ENCODE measurements at regions not wholly inside any gene's neighbourhood (a gene's known extent, or its start where the extent isn't known, plus 50 kb on each side); places are given as distances from the start of the nearest gene placed in this dataset.
A peak's percentile ranks its signal among the peaks of the same experiment; 100 is the strongest.

GRCh38 chr7:110095372-110096052 lies 995.4 kb upstream of the LRRN3 start:
- H3K4me3 ChIP-seq (ENCODE audit: low read length): no peak overlapping the region
- no peak overlapping the region for H4K8ac ChIP-seq (ENCODE audit: low read depth, low read length)
- H2BK120ac ChIP-seq (ENCODE audit: low read depth, low read length): no peak overlapping the region
- no peak overlapping the region for H3K56ac ChIP-seq (ENCODE audit: low read length)
- H3K9ac ChIP-seq (ENCODE audit: low read length): no peak overlapping the region
- no peaks in the 10 kb centered on the region for H3K79me2 ChIP-seq (ENCODE audit: control insufficient read depth, insufficient read depth, low read length)
- H4K5ac ChIP-seq (ENCODE audit: low read length): no peak overlapping the region
- H3K4me1 ChIP-seq (ENCODE audit: control insufficient read depth, low read depth, low read length): no peaks in the 10 kb centered on the region
- H3K27ac ChIP-seq (ENCODE audit: low read depth, low read length): no peak overlapping the region
- no peaks in the 10 kb centered on the region for H3K79me1 ChIP-seq (ENCODE audit: low read length)
- no peak for DNase-seq
- no peaks in the 10 kb centered on the region for H3K36me3 ChIP-seq (ENCODE audit: control insufficient read depth, insufficient read depth, low read length)
- WGBS (ENCODE audit: extremely low coverage, insufficient coverage, low lambda C conversion rate): no CpG with 5 or more reads among the region's 1 CpG
- H2AK5ac ChIP-seq (ENCODE audit: low read length): no peak overlapping the region
- no peaks in the 10 kb centered on the region for H3K27me3 ChIP-seq (ENCODE audit: insufficient read depth, low read length, poor library complexity)
- H3K4ac ChIP-seq (ENCODE audit: low read depth, low read length): no peak overlapping the region
- H3K4me2 ChIP-seq (ENCODE audit: low read length): no peak overlapping the region
- no peak overlapping the region for H3K18ac ChIP-seq (ENCODE audit: low read length)
- no peak overlapping the region for H2BK5ac ChIP-seq (ENCODE audit: low read length)
- no peak overlapping the region for H2BK15ac ChIP-seq (replicated peaks; ENCODE audit: low read depth)
- H3K23ac ChIP-seq (ENCODE audit: low read length): no peak overlapping the region

- no peak overlapping the region for H3K4me3 ChIP-seq (ENCODE audit: low read length)
- H3K4ac ChIP-seq (ENCODE audit: low read depth, low read length): no peak overlapping the region
- no peak overlapping the region for H3K27ac ChIP-seq (ENCODE audit: low read depth, low read length)
- H3K36me3 ChIP-seq (ENCODE audit: control insufficient read depth, insufficient read depth, low read length): no peaks in the 10 kb centered on the region
- no peak overlapping the region for H2BK15ac ChIP-seq (replicated peaks; ENCODE audit: low read depth)
- no peaks in the 10 kb centered on the region for H3K4me1 ChIP-seq (ENCODE audit: control insufficient read depth, low read depth, low read length)
- no CpG with 5 or more reads among the region's 5 CpGs for WGBS (ENCODE audit: extremely low coverage, insufficient coverage, low lambda C conversion rate)
- H3K23ac ChIP-seq (ENCODE audit: low read length): no peak overlapping the region
- H4K8ac ChIP-seq (ENCODE audit: low read depth, low read length): no peak overlapping the region
- no peak for DNase-seq
- no peak overlapping the region for H3K9ac ChIP-seq (ENCODE audit: low read length)
- H3K56ac ChIP-seq (ENCODE audit: low read length): no peak overlapping the region
- H2AK5ac ChIP-seq (ENCODE audit: low read length): no peak overlapping the region
- no peak overlapping the region for H4K5ac ChIP-seq (ENCODE audit: low read length)
- H2BK5ac ChIP-seq (ENCODE audit: low read length): no peak overlapping the region
- no peaks in the 10 kb centered on the region for H3K27me3 ChIP-seq (ENCODE audit: insufficient read depth, low read length, poor library complexity)
- no peaks in the 10 kb centered on the region for H3K79me2 ChIP-seq (ENCODE audit: control insufficient read depth, insufficient read depth, low read length)
- H3K18ac ChIP-seq (ENCODE audit: low read length): no peak overlapping the region
- no peak overlapping the region for H3K4me2 ChIP-seq (ENCODE audit: low read length)
- no peak overlapping the region for H2BK120ac ChIP-seq (ENCODE audit: low read depth, low read length)
- no peaks in the 10 kb centered on the region for H3K79me1 ChIP-seq (ENCODE audit: low read length)
Measured at GRCh38 chr7:110104243-110104642, 986.7 kb upstream of the LRRN3 start.

DNA sequence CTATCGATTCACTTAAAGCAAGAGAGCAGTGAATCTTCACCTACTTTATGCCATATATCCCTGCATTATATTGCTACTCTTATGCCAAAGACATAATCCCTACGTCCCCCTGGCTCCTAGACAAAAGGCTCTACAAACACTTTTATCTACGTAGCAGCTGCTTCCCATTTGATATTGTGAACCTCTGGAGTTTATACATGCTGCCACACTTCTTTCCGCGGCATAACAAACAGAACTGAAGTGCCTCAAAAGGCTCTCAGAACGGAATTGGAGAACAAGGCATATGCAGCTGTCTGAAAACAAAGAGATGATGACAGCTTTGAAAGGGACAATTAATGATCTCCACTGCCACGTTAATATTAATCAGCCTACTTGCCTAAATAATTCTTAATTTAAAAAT lies 985.6 kb upstream of the LRRN3 start:
- DNase-seq: no peak
- H3K27ac ChIP-seq (ENCODE audit: low read depth, low read length): no peak overlapping the region
- H2BK120ac ChIP-seq (ENCODE audit: low read depth, low read length): no peak overlapping the region
- H3K4ac ChIP-seq (ENCODE audit: low read depth, low read length): no peak overlapping the region
- H3K27me3 ChIP-seq (ENCODE audit: insufficient read depth, low read length, poor library complexity): no peaks in the 10 kb centered on the region
- no peaks in the 10 kb centered on the region for H3K4me1 ChIP-seq (ENCODE audit: control insufficient read depth, low read depth, low read length)
- no peak overlapping the region for H4K5ac ChIP-seq (ENCODE audit: low read length)
- H3K79me2 ChIP-seq (ENCODE audit: control insufficient read depth, insufficient read depth, low read length): no peaks in the 10 kb centered on the region
- H3K4me3 ChIP-seq (ENCODE audit: low read length): no peak overlapping the region
- H3K36me3 ChIP-seq (ENCODE audit: control insufficient read depth, insufficient read depth, low read length): no peaks in the 10 kb centered on the region
- no peak overlapping the region for H3K56ac ChIP-seq (ENCODE audit: low read length)
- no peak overlapping the region for H4K8ac ChIP-seq (ENCODE audit: low read depth, low read length)
- H3K9ac ChIP-seq (ENCODE audit: low read length): no peak overlapping the region
- H3K79me1 ChIP-seq (ENCODE audit: low read length): no peaks in the 10 kb centered on the region
- no CpG with 5 or more reads among the region's 7 CpGs for WGBS (ENCODE audit: extremely low coverage, insufficient coverage, low lambda C conversion rate)
- H2AK5ac ChIP-seq (ENCODE audit: low read length): no peak overlapping the region
- no peak overlapping the region for H3K4me2 ChIP-seq (ENCODE audit: low read length)
- H2BK5ac ChIP-seq (ENCODE audit: low read length): no peak overlapping the region
- no peak overlapping the region for H3K23ac ChIP-seq (ENCODE audit: low read length)
- no peak overlapping the region for H3K18ac ChIP-seq (ENCODE audit: low read length)
- H2BK15ac ChIP-seq (replicated peaks; ENCODE audit: low read depth): no peak overlapping the region

DNA sequence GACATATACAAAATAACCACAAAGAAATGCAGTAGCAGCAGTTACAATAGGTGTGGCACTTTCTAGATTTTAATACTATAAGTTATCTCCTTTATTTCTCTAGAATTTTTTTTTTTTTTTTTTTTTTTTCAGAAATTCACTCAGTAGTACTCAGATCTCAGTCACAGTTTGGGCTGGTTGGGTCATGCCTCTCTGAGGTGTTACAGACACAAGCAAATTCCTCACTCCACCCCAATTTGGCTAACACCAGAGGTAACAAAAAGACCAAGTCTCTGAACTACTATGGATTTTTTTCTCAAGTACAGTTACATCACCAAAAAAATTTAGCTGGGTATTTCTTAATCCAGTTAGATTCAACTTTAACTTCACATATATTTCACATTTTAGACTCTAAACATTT lies 985.1 kb upstream of the LRRN3 start:
- Histone ChIP-seq H3K56ac (ENCODE audit: low read length) (no peak overlapping the region), H2BK120ac (ENCODE audit: low read depth, low read length) (no peak overlapping the region), H3K9ac (ENCODE audit: low read length) (no peak overlapping the region), H3K79me2 (ENCODE audit: control insufficient read depth, insufficient read depth, low read length) (no peaks in the 10 kb centered on the region), H3K4me1 (ENCODE audit: control insufficient read depth, low read depth, low read length) (no peaks in the 10 kb centered on the region), H4K5ac (ENCODE audit: low read length) (no peak overlapping the region), H4K8ac (ENCODE audit: low read depth, low read length) (no peak overlapping the region), H2BK5ac (ENCODE audit: low read length) (no peak overlapping the region), H3K4me3 (ENCODE audit: low read length) (no peak overlapping the region), H3K18ac (ENCODE audit: low read length) (no peak overlapping the region), H2BK15ac (replicated peaks; ENCODE audit: low read depth) (no peak overlapping the region), H3K4ac (ENCODE audit: low read depth, low read length) (no peak overlapping the region), H3K79me1 (ENCODE audit: low read length) (no peaks in the 10 kb centered on the region), H3K4me2 (ENCODE audit: low read length) (no peak overlapping the region), H2AK5ac (ENCODE audit: low read length) (no peak overlapping the region), H3K27ac (ENCODE audit: low read depth, low read length) (no peak overlapping the region), H3K23ac (ENCODE audit: low read length) (no peak overlapping the region), H3K36me3 (ENCODE audit: control insufficient read depth, insufficient read depth, low read length) (no peaks in the 10 kb centered on the region), H3K27me3 (ENCODE audit: insufficient read depth, low read length, poor library complexity) (no peaks in the 10 kb centered on the region)
- DNase-seq: no peak

DNA sequence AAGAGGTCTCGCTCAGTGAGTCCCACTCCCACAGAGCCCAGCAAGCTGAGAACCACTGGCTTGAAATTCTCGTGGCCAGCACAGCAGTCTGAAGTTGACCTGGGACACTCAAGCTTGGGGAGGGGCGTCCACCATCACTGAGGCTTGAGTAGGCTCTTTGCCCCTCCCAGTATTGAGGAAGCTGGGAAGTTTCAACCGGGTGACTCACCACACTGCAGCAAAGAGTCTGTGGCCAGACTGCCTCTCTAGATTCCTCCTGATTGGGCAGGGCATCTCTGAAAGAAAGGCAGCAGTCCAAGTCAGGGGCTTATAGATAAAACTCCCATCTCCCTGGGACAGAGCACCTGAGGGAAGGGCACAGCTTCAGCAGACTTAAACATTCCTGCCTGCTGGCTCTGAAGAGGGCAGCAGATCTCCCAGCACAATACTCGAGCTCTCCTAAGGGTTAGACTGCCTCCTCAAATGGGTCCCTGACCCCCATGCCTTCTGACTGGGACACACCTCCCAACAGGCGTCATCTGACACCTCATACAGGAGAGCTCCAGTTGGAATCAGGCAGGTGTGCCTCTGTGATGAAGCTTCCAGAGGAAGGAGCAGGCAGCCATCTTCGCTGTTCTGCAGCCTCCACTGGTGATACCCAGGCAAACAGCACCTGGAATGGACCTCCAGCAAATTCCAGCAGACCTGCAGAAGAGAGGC lies 970.9 kb upstream of the LRRN3 start:
- H4K5ac ChIP-seq (ENCODE audit: low read length): no peak overlapping the region
- H3K36me3 ChIP-seq (ENCODE audit: control insufficient read depth, insufficient read depth, low read length): no peaks in the 10 kb centered on the region
- no peak overlapping the region for H2BK5ac ChIP-seq (ENCODE audit: low read length)
- H3K23ac ChIP-seq (ENCODE audit: low read length): no peak overlapping the region
- no peaks in the 10 kb centered on the region for H3K27me3 ChIP-seq (ENCODE audit: insufficient read depth, low read length, poor library complexity)
- WGBS (ENCODE audit: extremely low coverage, insufficient coverage, low lambda C conversion rate): no CpG with 5 or more reads among the region's 7 CpGs
- H3K79me2 ChIP-seq (ENCODE audit: control insufficient read depth, insufficient read depth, low read length): no peaks in the 10 kb centered on the region
- no peak overlapping the region for H3K4me2 ChIP-seq (ENCODE audit: low read length)
- no peak overlapping the region for H3K4ac ChIP-seq (ENCODE audit: low read depth, low read length)
- no peak overlapping the region for H3K4me3 ChIP-seq (ENCODE audit: low read length)
- H3K79me1 ChIP-seq (ENCODE audit: low read length): no peaks in the 10 kb centered on the region
- no peak overlapping the region for H3K27ac ChIP-seq (ENCODE audit: low read depth, low read length)
- no peak overlapping the region for H3K56ac ChIP-seq (ENCODE audit: low read length)
- H3K4me1 ChIP-seq (ENCODE audit: control insufficient read depth, low read depth, low read length): no peaks in the 10 kb centered on the region
- no peak overlapping the region for H2AK5ac ChIP-seq (ENCODE audit: low read length)
- no peak overlapping the region for H2BK15ac ChIP-seq (replicated peaks; ENCODE audit: low read depth)
- DNase-seq: peak; percentile 16
- no peak overlapping the region for H2BK120ac ChIP-seq (ENCODE audit: low read depth, low read length)
- H3K18ac ChIP-seq (ENCODE audit: low read length): no peak overlapping the region
- no peak overlapping the region for H3K9ac ChIP-seq (ENCODE audit: low read length)
- no peak overlapping the region for H4K8ac ChIP-seq (ENCODE audit: low read depth, low read length)

DNA sequence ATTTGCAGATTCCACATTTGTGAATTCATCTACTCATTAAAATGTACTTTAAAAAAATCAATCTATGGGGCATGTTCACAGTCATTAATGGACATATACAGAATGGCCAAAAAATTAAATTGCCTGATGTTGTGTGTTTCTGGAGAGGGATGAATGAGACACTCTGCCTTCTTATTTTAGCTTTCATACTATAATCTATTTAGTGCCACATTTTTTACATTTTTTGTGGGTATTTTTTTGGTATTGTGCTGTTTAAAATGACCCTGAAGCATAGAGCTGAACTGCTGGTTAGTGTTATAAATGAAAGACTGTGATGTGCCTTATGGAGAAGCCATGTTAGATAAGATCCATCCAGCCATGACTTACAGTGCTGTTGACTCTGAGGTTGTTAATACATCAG lies 961.8 kb upstream of the LRRN3 start:
- Histone ChIP-seq H2BK5ac (ENCODE audit: low read length) (no peak overlapping the region), H3K56ac (ENCODE audit: low read length) (no peak overlapping the region)

More for the DNA sequence above, 961.8 kb upstream of the LRRN3 start:
- Histone ChIP-seq H4K5ac (ENCODE audit: low read length) (no peak overlapping the region), H2BK15ac (replicated peaks; ENCODE audit: low read depth) (no peak overlapping the region), H2AK5ac (ENCODE audit: low read length) (no peak overlapping the region), H3K27me3 (ENCODE audit: insufficient read depth, low read length, poor library complexity) (no peaks in the 10 kb centered on the region), H4K8ac (ENCODE audit: low read depth, low read length) (no peak overlapping the region), H3K4me1 (ENCODE audit: control insufficient read depth, low read depth, low read length) (no peaks in the 10 kb centered on the region), H3K36me3 (ENCODE audit: control insufficient read depth, insufficient read depth, low read length) (no peaks in the 10 kb centered on the region), H3K79me1 (ENCODE audit: low read length) (no peaks in the 10 kb centered on the region), H2BK120ac (ENCODE audit: low read depth, low read length) (no peak overlapping the region), H3K4ac (ENCODE audit: low read depth, low read length) (no peak overlapping the region), H3K4me2 (ENCODE audit: low read length) (no peak overlapping the region), H3K79me2 (ENCODE audit: control insufficient read depth, insufficient read depth, low read length) (no peaks in the 10 kb centered on the region), H3K27ac (ENCODE audit: low read depth, low read length) (no peak overlapping the region), H3K9ac (ENCODE audit: low read length) (no peak overlapping the region), H3K18ac (ENCODE audit: low read length) (no peak overlapping the region), H3K23ac (ENCODE audit: low read length) (no peak overlapping the region), H3K4me3 (ENCODE audit: low read length) (no peak overlapping the region)
- DNase-seq: no peak

All from mesendoderm (in vitro differentiated cells).